CD4-positive, alpha-beta T cell treated with Interleukin-2 at 100 ng/mL for 4 hours (primary cell): ENCODE measurements at regions not wholly inside any gene's neighbourhood (a gene's known extent, or its start where the extent isn't known, plus 50 kb on each side); places are given as distances from the start of the nearest gene placed in this dataset.
"Not testable (repeated sequence)": the region's sequence is repeated elsewhere in the genome, so short reads cannot be mapped to it uniquely, and the experiment has no call there.

Experiments
- DNase-seq: peaks from one replicate; pipeline ENCODE4 v3.0.0-alpha.2; 2020; ENCODE audit warnings: low spot score

GRCh38 chr2:87457129-87457499 lies 290.8 kb upstream of the PLGLB2 start:
- peak; percentile 34 for DNase-seq

- DNase-seq, result not testable (repeated sequence)
Measured at GRCh38 chr2:87458938-87459337, 288.9 kb upstream of the PLGLB2 start.

GRCh38 chr2:87460104-87460503 lies 287.8 kb upstream of the PLGLB2 start:
- DNase-seq, result not testable (repeated sequence)

- DNase-seq, result not testable (repeated sequence)
Measured at GRCh38 chr2:87460662-87461061, 287.2 kb upstream of the PLGLB2 start.

GRCh38 chr2:87461671-87462070 lies 286.2 kb upstream of the PLGLB2 start:
- DNase-seq, result not testable (repeated sequence)

- DNase-seq, result not testable (repeated sequence)
Measured at GRCh38 chr2:87464219-87464618, 283.7 kb upstream of the PLGLB2 start.

GRCh38 chr2:87465730-87466129 lies 282.2 kb upstream of the PLGLB2 start:
- DNase-seq, result not testable (repeated sequence)

GRCh38 chr2:87466591-87467120 lies 281.2 kb upstream of the PLGLB2 start:
- DNase-seq, result peak; percentile 90

DNA sequence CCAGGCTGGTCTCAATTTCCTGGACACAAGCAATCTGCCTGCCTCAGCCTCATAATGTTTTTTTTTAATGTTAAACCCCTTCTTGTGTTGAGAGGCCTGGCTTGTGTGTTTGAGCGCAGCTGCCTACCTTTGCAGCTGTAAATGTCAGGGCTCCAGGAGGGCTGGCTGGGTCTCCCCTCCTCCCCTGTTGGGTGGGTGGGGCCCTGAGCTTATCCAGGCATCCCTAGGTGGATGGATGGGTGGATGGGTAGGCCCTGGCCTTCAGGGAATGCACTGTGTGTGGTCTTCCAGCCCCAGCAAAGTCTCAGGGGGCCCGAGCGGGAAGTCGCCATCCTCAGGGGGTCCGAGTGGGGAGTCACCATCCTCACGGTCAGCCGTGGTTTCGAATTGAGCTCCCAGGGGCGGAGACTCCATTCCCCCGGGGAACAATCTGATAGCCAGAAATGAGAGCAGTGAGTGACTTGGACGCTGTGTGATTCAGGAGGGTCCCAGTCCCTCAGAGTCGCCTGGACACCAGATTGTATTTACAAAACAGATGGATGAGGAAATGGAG lies 279.4 kb upstream of the PLGLB2 start:
- DNase-seq, result not testable (repeated sequence)

- peak; percentile 44 for DNase-seq
Measured at GRCh38 chr2:87469180-87470151, 278.4 kb upstream of the PLGLB2 start.

DNA sequence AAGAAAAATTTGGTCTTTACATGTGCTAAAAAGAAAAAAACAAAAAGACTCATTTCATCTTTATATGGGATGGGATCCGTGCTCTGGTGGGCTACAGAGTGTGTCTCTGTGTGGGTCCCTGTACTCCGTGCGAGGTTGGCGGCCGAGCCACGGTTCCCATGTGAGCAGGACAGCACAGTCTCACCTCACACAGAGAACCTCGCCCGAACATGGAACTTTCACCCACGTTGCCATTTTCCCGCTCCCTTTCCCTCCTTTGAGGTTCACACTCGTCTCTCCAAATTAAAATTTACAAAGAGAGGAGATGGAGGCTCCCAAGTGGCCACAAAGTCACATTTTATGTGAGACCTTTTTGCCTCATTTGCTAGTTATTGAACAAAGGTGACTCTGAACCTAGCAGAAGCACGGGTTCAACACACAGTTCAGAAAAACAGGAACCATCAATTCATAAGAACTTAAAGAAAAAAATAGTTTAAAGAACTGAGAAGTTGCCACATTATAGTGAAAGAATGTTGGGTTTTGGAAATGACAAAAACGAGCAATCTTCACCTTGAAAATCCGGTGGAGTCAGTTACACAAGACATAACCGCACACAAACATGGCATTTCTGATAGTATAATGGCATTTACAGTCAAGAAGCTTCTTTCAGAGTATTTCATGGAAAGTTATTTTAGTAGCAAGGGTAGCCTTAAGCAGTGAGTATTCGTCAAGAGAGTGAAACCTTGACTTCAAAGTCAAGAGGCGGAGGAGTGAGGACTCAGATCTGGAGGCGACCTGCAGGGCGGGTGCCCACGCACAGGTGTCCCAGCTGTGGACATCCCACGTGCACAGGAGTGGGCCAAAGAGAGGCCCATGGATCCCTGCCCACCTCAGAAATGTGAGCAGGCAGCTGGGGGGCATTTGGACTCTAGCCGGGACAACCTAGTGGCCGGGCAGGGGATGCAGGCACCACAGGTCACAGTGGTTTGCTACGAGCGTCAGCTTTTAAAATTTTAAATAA lies 277.2 kb upstream of the PLGLB2 start:
- peak; percentile 58 for DNase-seq

- DNase-seq, result not testable (repeated sequence)
Measured at GRCh38 chr2:87471478-87471877, 276.4 kb upstream of the PLGLB2 start.

DNA sequence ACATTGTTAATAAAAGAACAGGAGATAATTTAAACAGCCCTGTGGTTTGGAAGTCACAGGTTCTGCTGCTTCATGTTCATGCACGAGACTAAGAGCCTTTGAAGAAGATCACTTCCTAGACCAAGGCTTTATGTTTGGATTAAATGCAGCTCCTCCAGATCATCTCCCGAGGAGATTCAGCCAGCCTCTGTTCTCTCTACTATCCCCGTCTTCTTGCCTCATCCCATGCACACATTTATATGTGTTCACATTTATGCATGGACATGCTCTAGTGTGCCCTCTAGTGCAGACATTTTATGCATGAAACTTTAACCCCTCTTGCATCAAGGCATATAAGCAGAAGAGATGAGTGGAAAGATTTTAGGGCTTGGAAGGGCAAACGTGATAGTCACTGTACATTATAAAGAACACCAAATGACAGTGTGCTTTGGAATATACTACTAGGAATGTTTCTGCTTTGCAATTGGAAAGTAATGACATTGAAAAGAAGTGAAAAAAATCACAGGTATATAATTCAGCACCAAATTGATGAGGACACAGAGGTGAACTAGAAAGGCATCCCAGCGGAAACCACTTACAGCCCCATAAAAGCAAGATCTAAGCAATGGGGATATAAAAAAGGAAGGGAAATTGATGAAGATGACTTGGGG lies 271.5 kb upstream of the PLGLB2 start:
- DNase-seq, result not testable (repeated sequence)

- DNase-seq, result peak; percentile 61
Measured at GRCh38 chr2:87476936-87477335, 271.0 kb upstream of the PLGLB2 start.

DNA sequence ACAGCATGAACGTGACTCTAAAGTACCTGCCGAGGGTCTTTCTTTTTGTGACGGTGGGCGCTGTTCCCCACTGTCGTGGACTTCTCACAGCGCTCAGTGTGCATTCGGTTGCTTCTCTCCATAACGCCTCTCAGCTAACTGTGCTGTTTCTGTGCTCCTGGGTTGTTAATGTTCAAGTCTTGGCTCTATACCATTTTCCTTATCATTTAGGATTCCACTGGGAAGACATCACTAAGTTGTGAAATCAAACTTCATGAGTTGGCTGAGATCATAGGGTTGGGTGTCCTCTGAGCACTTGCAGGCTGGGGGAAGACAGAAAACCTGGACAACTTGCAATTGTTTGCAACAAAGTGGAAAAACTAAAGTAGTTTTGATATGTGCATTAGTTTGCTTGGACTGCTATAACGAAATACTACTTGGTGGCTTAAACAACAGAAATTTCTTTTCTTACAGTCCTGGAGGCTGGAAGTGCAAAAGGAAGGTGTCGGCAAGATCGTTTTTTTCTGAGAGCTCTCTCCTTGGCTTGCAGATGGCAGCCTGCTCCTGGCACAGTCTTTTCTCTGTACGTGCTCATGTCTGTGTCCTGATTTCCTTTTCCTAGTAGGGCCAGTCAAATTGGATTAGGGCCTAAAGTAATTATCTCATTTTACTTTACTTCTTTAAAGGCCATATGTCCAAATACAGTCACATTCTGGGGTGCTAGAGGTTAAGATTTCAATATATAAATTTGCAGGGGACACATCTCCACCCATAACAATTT lies 270.0 kb upstream of the PLGLB2 start:
- not testable (repeated sequence) for DNase-seq

GRCh38 chr2:87478911-87479310 lies 269.0 kb upstream of the PLGLB2 start:
- DNase-seq, result not testable (repeated sequence)

DNA sequence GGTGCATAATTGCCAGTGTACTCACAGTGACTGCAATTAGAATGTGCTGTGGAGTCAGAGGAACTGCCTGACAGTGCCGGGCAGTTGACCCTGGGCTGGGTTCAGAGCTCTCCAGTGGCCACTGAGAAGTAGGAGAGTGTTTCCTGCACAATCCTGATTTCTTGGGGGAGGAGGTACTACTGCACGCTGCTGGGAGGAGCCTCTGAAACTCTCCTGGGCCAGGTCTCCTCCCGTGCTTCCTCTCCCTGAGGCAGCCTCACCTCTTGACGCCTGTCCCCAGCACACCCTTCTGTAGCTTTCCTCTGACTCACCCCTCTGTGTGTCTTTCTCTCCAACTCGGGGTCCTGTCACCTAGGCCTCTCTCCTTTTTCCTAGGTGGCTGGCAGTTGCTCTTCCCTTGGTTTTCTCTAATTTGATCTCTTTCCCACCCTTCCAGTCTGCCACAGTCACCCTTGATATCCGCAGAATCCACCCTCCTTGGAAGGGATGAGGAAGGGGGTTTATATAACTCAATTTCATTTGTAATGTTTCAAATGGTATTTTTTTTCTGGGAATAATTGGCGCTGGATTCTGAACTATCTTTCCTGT lies 264.7 kb upstream of the PLGLB2 start:
- peak; percentile 56 for DNase-seq

DNA sequence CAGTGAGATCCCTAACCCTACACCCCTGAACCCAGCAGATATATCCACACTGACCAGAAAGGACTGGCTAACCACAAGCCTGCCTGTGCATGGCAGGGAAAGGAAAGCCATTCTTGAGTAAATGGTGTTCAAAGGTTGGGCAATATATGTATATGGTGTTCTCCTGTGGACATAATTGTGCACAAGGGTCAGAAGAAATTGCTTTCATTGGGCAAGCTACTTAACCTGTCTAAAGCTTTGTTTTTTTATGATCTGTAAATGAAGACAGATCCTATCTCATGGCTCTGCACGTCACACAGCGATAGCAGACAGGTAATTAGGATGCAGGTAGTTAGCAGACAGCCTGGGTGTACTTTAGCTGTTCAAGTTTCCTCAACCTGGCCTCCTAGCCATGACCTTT lies 263.5 kb upstream of the PLGLB2 start:
- DNase-seq, result not testable (repeated sequence)

GRCh38 chr2:87485455-87485854 lies 262.4 kb upstream of the PLGLB2 start:
- DNase-seq, result not testable (repeated sequence)

DNA sequence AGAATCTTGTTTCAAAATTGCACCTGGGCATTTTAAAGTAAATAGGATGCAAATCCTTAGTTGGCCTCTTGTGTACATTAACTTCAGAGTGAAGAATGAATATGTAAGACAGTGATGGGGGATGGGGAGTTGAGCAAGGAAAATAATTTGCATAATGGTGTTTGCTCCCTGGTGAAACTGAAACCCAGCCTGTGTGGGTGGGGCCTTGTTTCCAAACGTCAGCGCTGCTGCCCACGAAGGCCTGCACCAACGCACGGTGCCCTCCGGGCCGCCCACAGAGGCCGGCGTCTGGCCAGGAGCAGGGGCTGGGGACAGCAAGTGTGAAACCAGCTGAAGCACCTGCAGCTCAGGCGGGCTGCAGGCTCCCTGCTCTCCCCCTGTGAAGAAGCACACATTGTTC lies 262.0 kb upstream of the PLGLB2 start:
- DNase-seq, result peak; percentile 71
